HEK293 (cell line): ENCODE measurements at regions not wholly inside any gene's neighbourhood (a gene's known extent, or its start where the extent isn't known, plus 50 kb on each side); places are given as distances from the start of the nearest gene placed in this dataset.

Experiments used
- MEIS1 ChIP-seq: sonication (generic); formaldehyde crosslinking; IDR thresholded peaks from 2 replicates; pipeline ENCODE4 v1.8.1; 2022; ENCODE audit warnings: missing genetic modification reagents, mild to moderate bottlenecking, borderline replicate concordance
- ZBTB1 ChIP-seq: fragments of 450-650 bp; formaldehyde crosslinking; IDR thresholded peaks from 2 replicates; pipeline ENCODE4 v1.5.1; 2016; ENCODE audit warnings: missing biosample characterization, missing genetic modification characterization
- ZBTB17 ChIP-seq: fragments of 450-650 bp; formaldehyde crosslinking; IDR thresholded peaks from 2 replicates; pipeline ENCODE4 v1.5.1; 2016; ENCODE audit warnings: missing biosample characterization, missing genetic modification characterization
- ZFHX2 ChIP-seq: fragments of 450-650 bp; formaldehyde crosslinking; conservative IDR thresholded peaks from 2 replicates; pipeline ENCODE4 v1.5.1; 2016; ENCODE audit warnings: missing biosample characterization, missing genetic modification characterization
- ZNF138 ChIP-seq: fragments of 450-650 bp; formaldehyde crosslinking; IDR thresholded peaks from 2 replicates; pipeline ENCODE4 v1.5.1; 2016; ENCODE audit warnings: missing biosample characterization, missing genetic modification characterization, borderline replicate concordance
- ZNF24 ChIP-seq: fragments of 450-650 bp; formaldehyde crosslinking; IDR thresholded peaks from 2 replicates; pipeline ENCODE4 v1.5.1; 2016; ENCODE audit warnings: missing biosample characterization, missing genetic modification characterization
- ZNF274 ChIP-seq, 2 experiments: fragments of 200-500 bp in 1 of 2; fragments of 450-650 bp in 1 of 2; sonication (Bioruptor generic) in 1 of 2; formaldehyde crosslinking in 1 of 2; IDR thresholded peaks; 2 replicates each; pipeline versions ENCODE4 v1.5.1 to v1.6.1; 2014 to 2016; ENCODE audit warnings: borderline replicate concordance in 1 of 2, inconsistent platforms in 1 of 2, low read length in 1 of 2, missing biosample characterization in 1 of 2, missing genetic modification characterization in 1 of 2
- TF ChIP-seq, protein P1 (sequence below): fragments of 450-650 bp; formaldehyde crosslinking; IDR thresholded peaks from 2 replicates; pipeline ENCODE4 v1.5.1; 2016; ENCODE audit warnings: missing biosample characterization, missing genetic modification characterization
- TF ChIP-seq, protein P2 (sequence below): fragments of 450-650 bp; formaldehyde crosslinking; IDR thresholded peaks from 2 replicates; pipeline ENCODE4 v1.5.1; 2016; ENCODE audit warnings: missing biosample characterization, missing genetic modification characterization, low read depth

DNA sequence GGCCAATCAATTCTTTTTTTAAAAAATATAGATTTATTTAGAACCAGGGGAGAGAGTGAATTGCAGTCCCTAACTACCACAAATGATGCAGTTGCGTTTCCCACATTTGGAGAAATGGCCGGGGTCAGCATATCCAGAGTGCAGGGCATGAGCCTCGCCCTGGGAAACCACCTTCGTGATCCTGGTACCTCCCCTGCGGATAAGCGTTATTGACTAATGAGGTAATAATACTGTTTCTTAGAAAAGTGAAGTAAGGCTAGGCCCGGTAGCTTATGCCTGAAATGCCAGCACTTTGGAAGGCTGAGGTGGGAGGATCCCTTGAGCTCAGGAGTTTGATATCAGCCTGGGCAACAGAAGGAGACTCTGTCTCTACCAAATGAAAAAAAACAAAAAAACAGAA, 111.5 kb upstream of the SLC45A1 start:
- TF ChIP-seq ZFHX2 (tag by site-specific recombination) (no peak), ZNF138 (tag by site-specific recombination) (no peak), ZNF274 (IDR thresholded peaks at IDR 0.05; ENCODE audit: low read length) (no peak), ZNF274 (tag by site-specific recombination; IDR thresholded peaks at IDR 0.05; ENCODE audit: borderline replicate concordance) (no peak), MEIS1 (no peak), ZBTB1 (tag by site-specific recombination) (no peak), ZNF24 (no peak), ZBTB17 (tag by site-specific recombination) (no peak)
- TF ChIP-seq, protein P1, sequence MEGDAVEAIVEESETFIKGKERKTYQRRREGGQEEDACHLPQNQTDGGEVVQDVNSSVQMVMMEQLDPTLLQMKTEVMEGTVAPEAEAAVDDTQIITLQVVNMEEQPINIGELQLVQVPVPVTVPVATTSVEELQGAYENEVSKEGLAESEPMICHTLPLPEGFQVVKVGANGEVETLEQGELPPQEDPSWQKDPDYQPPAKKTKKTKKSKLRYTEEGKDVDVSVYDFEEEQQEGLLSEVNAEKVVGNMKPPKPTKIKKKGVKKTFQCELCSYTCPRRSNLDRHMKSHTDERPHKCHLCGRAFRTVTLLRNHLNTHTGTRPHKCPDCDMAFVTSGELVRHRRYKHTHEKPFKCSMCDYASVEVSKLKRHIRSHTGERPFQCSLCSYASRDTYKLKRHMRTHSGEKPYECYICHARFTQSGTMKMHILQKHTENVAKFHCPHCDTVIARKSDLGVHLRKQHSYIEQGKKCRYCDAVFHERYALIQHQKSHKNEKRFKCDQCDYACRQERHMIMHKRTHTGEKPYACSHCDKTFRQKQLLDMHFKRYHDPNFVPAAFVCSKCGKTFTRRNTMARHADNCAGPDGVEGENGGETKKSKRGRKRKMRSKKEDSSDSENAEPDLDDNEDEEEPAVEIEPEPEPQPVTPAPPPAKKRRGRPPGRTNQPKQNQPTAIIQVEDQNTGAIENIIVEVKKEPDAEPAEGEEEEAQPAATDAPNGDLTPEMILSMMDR: no peak
- TF ChIP-seq, protein P2, sequence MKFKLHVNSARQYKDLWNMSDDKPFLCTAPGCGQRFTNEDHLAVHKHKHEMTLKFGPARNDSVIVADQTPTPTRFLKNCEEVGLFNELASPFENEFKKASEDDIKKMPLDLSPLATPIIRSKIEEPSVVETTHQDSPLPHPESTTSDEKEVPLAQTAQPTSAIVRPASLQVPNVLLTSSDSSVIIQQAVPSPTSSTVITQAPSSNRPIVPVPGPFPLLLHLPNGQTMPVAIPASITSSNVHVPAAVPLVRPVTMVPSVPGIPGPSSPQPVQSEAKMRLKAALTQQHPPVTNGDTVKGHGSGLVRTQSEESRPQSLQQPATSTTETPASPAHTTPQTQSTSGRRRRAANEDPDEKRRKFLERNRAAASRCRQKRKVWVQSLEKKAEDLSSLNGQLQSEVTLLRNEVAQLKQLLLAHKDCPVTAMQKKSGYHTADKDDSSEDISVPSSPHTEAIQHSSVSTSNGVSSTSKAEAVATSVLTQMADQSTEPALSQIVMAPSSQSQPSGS (tag by site-specific recombination): no peak
